ENCODE measurements at regions not wholly inside any gene's neighbourhood (a gene's known extent, or its start where the extent isn't known, plus 50 kb on each side); places are given as distances from the start of the nearest gene placed in this dataset.
"Not testable (repeated sequence)": the region's sequence is repeated elsewhere in the genome, so short reads cannot be mapped to it uniquely, and the experiment has no call there.

- no peak for DNase-seq (ENCODE audit: low read depth)
These were observed 326.1 kb upstream of the IL12A start for GRCh38 chr3:159662549-159662948.

- DNase-seq (ENCODE audit: low read depth), result no peak
These were observed 324.6 kb upstream of the IL12A start for GRCh38 chr3:159664006-159664405.

- no peak for DNase-seq (ENCODE audit: low read depth)
These were observed 324.0 kb upstream of the IL12A start for GRCh38 chr3:159664653-159665052.

GRCh38 chr3:159667261-159667660 lies 321.4 kb upstream of the IL12A start:
- no peak for DNase-seq (ENCODE audit: low read depth)

- no peak for DNase-seq (ENCODE audit: low read depth)
These were observed 320.2 kb upstream of the IL12A start for GRCh38 chr3:159668461-159668860.

- no peak for DNase-seq (ENCODE audit: low read depth)
These were observed 319.6 kb upstream of the IL12A start for GRCh38 chr3:159668990-159669476.

- DNase-seq (ENCODE audit: low read depth), result no peak
These were observed 318.9 kb upstream of the IL12A start for GRCh38 chr3:159669766-159670165.

GRCh38 chr3:159672728-159673688 lies 315.6 kb upstream of the IL12A start:
- DNase-seq (ENCODE audit: low read depth), result no peak

GRCh38 chr3:159674583-159674982 lies 314.1 kb upstream of the IL12A start:
- no peak for DNase-seq (ENCODE audit: low read depth)

GRCh38 chr3:159675285-159675684 lies 313.4 kb upstream of the IL12A start:
- DNase-seq (ENCODE audit: low read depth), result no peak

- DNase-seq (ENCODE audit: low read depth), result no peak
These were observed 308.7 kb upstream of the IL12A start for GRCh38 chr3:159679900-159680299.

GRCh38 chr3:159681717-159682116 lies 306.9 kb upstream of the IL12A start:
- not testable (repeated sequence) for DNase-seq (ENCODE audit: low read depth)

- no peak for DNase-seq (ENCODE audit: low read depth)
These were observed 302.8 kb upstream of the IL12A start for GRCh38 chr3:159685801-159686200.

- DNase-seq (ENCODE audit: low read depth), result no peak
These were observed 295.4 kb upstream of the IL12A start for GRCh38 chr3:159693226-159693625.

- DNase-seq (ENCODE audit: low read depth), result no peak
These were observed 276.9 kb upstream of the IL12A start for GRCh38 chr3:159711560-159712333.

- no peak for DNase-seq (ENCODE audit: low read depth)
These were observed 267.3 kb upstream of the IL12A start for GRCh38 chr3:159721324-159721723.

- no peak for DNase-seq (ENCODE audit: low read depth)
These were observed 265.3 kb upstream of the IL12A start for GRCh38 chr3:159723295-159723694.

- no peak for DNase-seq (ENCODE audit: low read depth)
These were observed 264.0 kb upstream of the IL12A start for GRCh38 chr3:159724627-159725026.

- no peak for DNase-seq (ENCODE audit: low read depth)
These were observed 262.2 kb upstream of the IL12A start for GRCh38 chr3:159726231-159726964.

- DNase-seq (ENCODE audit: low read depth), result no peak
These were observed 261.1 kb upstream of the IL12A start for GRCh38 chr3:159727506-159727905.

- DNase-seq (ENCODE audit: low read depth), result no peak
These were observed 257.4 kb upstream of the IL12A start for GRCh38 chr3:159731254-159731653.
